ENCODE measurements at regions not wholly inside any gene's neighbourhood (a gene's known extent, or its start where the extent isn't known, plus 50 kb on each side); places are given as distances from the start of the nearest gene placed in this dataset.

GRCh38 chr6:137320271-137320670 is 101.1 kb upstream of the IFNGR1 start:
- TF ChIP-seq GATA2 (IDR thresholded peaks at IDR 0.05; ENCODE audit: low read depth, low read length): no peak
- no peak for TF ChIP-seq GATA3 (IDR thresholded peaks at IDR 0.05; ENCODE audit: low read depth, low read length)

GRCh38 chr6:137316626-137317025 is 97.4 kb upstream of the IFNGR1 start:
- TF ChIP-seq GATA2 (IDR thresholded peaks at IDR 0.05; ENCODE audit: low read depth, low read length) (no peak), GATA3 (IDR thresholded peaks at IDR 0.05; ENCODE audit: low read depth, low read length) (no peak)

GRCh38 chr6:137315081-137315480 is 95.9 kb upstream of the IFNGR1 start:
- no peak for TF ChIP-seq GATA2 (IDR thresholded peaks at IDR 0.05; ENCODE audit: low read depth, low read length)
- no peak for TF ChIP-seq GATA3 (IDR thresholded peaks at IDR 0.05; ENCODE audit: low read depth, low read length)

- TF ChIP-seq GATA2 (IDR thresholded peaks at IDR 0.05; ENCODE audit: low read depth, low read length) (no peak), GATA3 (IDR thresholded peaks at IDR 0.05; ENCODE audit: low read depth, low read length) (no peak)
Measured at GRCh38 chr6:137313928-137314855, 95.0 kb upstream of the IFNGR1 start.

- TF ChIP-seq GATA3 (IDR thresholded peaks at IDR 0.05; ENCODE audit: low read depth, low read length) (no peak), GATA2 (IDR thresholded peaks at IDR 0.05; ENCODE audit: low read depth, low read length) (no peak)
Measured at GRCh38 chr6:137313211-137313610, 94.0 kb upstream of the IFNGR1 start.

GRCh38 chr6:137311940-137312339 is 92.8 kb upstream of the IFNGR1 start:
- TF ChIP-seq GATA2 (IDR thresholded peaks at IDR 0.05; ENCODE audit: low read depth, low read length) (no peak), GATA3 (IDR thresholded peaks at IDR 0.05; ENCODE audit: low read depth, low read length) (no peak)

GRCh38 chr6:137309078-137309762 is 90.0 kb upstream of the IFNGR1 start:
- TF ChIP-seq GATA2 (IDR thresholded peaks at IDR 0.05; ENCODE audit: low read depth, low read length) (no peak), GATA3 (IDR thresholded peaks at IDR 0.05; ENCODE audit: low read depth, low read length) (no peak)

- no peak for TF ChIP-seq GATA2 (IDR thresholded peaks at IDR 0.05; ENCODE audit: low read depth, low read length)
- TF ChIP-seq GATA3 (IDR thresholded peaks at IDR 0.05; ENCODE audit: low read depth, low read length): no peak
Measured at GRCh38 chr6:137307163-137307854, 88.1 kb upstream of the IFNGR1 start.

GRCh38 chr6:137305691-137306090 is 86.5 kb upstream of the IFNGR1 start:
- TF ChIP-seq GATA3 (IDR thresholded peaks at IDR 0.05; ENCODE audit: low read depth, low read length) (no peak), GATA2 (IDR thresholded peaks at IDR 0.05; ENCODE audit: low read depth, low read length) (no peak)

- TF ChIP-seq GATA3 (IDR thresholded peaks at IDR 0.05; ENCODE audit: low read depth, low read length) (no peak), GATA2 (IDR thresholded peaks at IDR 0.05; ENCODE audit: low read depth, low read length) (no peak)
Measured at GRCh38 chr6:137304020-137304780, 85.0 kb upstream of the IFNGR1 start.

GRCh38 chr6:137303441-137303840 is 84.3 kb upstream of the IFNGR1 start:
- TF ChIP-seq GATA2 (IDR thresholded peaks at IDR 0.05; ENCODE audit: low read depth, low read length) (no peak), GATA3 (IDR thresholded peaks at IDR 0.05; ENCODE audit: low read depth, low read length) (no peak)

- TF ChIP-seq GATA2 (IDR thresholded peaks at IDR 0.05; ENCODE audit: low read depth, low read length): no peak
- TF ChIP-seq GATA3 (IDR thresholded peaks at IDR 0.05; ENCODE audit: low read depth, low read length): no peak
Measured at GRCh38 chr6:137299681-137300080, 80.5 kb upstream of the IFNGR1 start.

GRCh38 chr6:137297887-137298286 is 78.7 kb upstream of the IFNGR1 start:
- no peak for TF ChIP-seq GATA3 (IDR thresholded peaks at IDR 0.05; ENCODE audit: low read depth, low read length)
- TF ChIP-seq GATA2 (IDR thresholded peaks at IDR 0.05; ENCODE audit: low read depth, low read length): no peak

GRCh38 chr6:137291441-137291840 is 72.3 kb upstream of the IFNGR1 start:
- TF ChIP-seq GATA2 (IDR thresholded peaks at IDR 0.05; ENCODE audit: low read depth, low read length) (no peak), GATA3 (IDR thresholded peaks at IDR 0.05; ENCODE audit: low read depth, low read length) (no peak)
